Esophagus muscularis mucosa (tissue), 4 donors: ENCODE measurements at regions not wholly inside any gene's neighbourhood (a gene's known extent, or its start where the extent isn't known, plus 50 kb on each side); places are given as distances from the start of the nearest gene placed in this dataset.

Experiments used
- DNase-seq: peaks from one replicate; pipeline ENCODE4 v3.0.0-alpha.2; 2017; ENCODE audit errors: extremely low spot score
- H3K27ac ChIP-seq, 4 donors: fragments of 200-600 bp; sonication (generic); replicated peaks in 1 of 4; 1 replicate in 3 of 4; 2 replicates in 1 of 4; pipeline ENCODE4 v1.5.1; 2016 to 2019; ENCODE audit warnings: mild to moderate bottlenecking in 1 of 4
- H3K27me3 ChIP-seq, 4 donors: fragments of 200-600 bp; sonication (generic); one replicate each; pipeline versions ENCODE4 v1.5.1 to v1.6.0; 2016 to 2019
- H3K36me3 ChIP-seq, 4 donors: fragments of 200-600 bp; sonication (generic); one replicate each; pipeline ENCODE4 v1.5.1; 2016 to 2019
- H3K4me1 ChIP-seq, 4 donors: fragments of 200-600 bp; sonication (generic); one replicate each; pipeline ENCODE4 v1.5.1; 2016 to 2019
- H3K4me3 ChIP-seq, 4 donors: fragments of 200-600 bp; sonication (generic); 1 replicate in 2 of 4; 2 replicates in 2 of 4; pipeline ENCODE4 v1.5.1; 2016 to 2019; ENCODE audit warnings: mild to moderate bottlenecking in 4 of 4, moderate library complexity in 1 of 4
- H3K9me3 ChIP-seq, 4 donors: fragments of 200-600 bp; sonication (generic); 1 replicate in 3 of 4; 2 replicates in 1 of 4; pipeline ENCODE4 v1.5.1; 2016 to 2019
- EP300 ChIP-seq: sonication (generic); formaldehyde crosslinking; IDR thresholded peaks from one replicate; pipeline ENCODE4 v1.6.1; 2017; ENCODE audit warnings: antibody characterized with exemption
- POLR2A ChIP-seq: fragments of 450-650 bp; IDR thresholded peaks from one replicate; pipeline ENCODE4 v1.6.1; 2017; ENCODE audit warnings: antibody characterized with exemption, moderate library complexity, mild to moderate bottlenecking, low read depth
- POLR2AphosphoS5 ChIP-seq, 2 donors: sonication (generic); formaldehyde crosslinking; IDR thresholded peaks; one replicate each; pipeline ENCODE4 v1.6.1; 2017; ENCODE audit warnings: antibody characterized with exemption in 2 of 2
- WGBS: methylation state at CpG from one replicate; pipeline ENCODE4 v1.1.5; 2018; 5-methylcytosine and 5-hydroxymethylcytosine counted together
- intact Hi-C: fragments of 100-400 bp; cut with DNase I; formaldehyde crosslinking; loops from one replicate; pipeline ENCODE4 v1.15.1; 2023
- TF ChIP-seq, protein P1 (sequence below), 3 experiments: fragments of 200-600 bp in 2 of 3; fragments of 450-650 bp in 1 of 3; sonication (generic) in 2 of 3; IDR thresholded peaks; one replicate each; pipeline ENCODE4 v1.5.1; 2017 to 2019; ENCODE audit warnings: antibody characterized with exemption in 3 of 3, mild to moderate bottlenecking in 2 of 3, moderate library complexity in 1 of 3

DNA sequence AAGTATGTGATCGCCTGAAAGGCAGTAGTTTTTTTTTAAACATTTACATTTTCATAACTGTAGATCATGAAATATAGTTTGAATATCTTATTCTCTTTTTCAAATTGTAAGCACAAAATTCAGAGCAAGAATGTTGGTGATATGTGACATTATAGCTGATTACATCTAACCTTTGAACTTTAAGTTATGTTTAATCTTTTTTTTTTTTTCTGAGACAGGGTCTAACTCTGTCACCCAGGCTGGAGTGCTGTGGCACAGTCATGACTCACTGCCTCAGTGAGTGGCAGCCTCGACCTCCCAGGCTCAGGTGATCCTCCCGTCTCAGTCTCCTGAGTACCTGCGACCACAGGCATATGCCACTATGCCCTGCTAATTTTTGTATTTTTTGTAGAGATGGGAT lies 278.7 kb upstream of the NEBL start:
- Histone ChIP-seq H3K9me3 (peaks cover 0 to 16% (median 3%) of the 10 kb centered on the region in 4 donors), H3K27me3 (peaks cover 4 to 54% (median 14%) of the 10 kb centered on the region in 4 donors), H3K4me1 (peaks cover 14 to 24% (median 23%) of the 10 kb centered on the region in 4 donors), H3K36me3 (no peaks in the 10 kb centered on the region), H3K27ac (no peak overlapping the region), H3K4me3 (no peak overlapping the region)
- TF ChIP-seq, protein P1, sequence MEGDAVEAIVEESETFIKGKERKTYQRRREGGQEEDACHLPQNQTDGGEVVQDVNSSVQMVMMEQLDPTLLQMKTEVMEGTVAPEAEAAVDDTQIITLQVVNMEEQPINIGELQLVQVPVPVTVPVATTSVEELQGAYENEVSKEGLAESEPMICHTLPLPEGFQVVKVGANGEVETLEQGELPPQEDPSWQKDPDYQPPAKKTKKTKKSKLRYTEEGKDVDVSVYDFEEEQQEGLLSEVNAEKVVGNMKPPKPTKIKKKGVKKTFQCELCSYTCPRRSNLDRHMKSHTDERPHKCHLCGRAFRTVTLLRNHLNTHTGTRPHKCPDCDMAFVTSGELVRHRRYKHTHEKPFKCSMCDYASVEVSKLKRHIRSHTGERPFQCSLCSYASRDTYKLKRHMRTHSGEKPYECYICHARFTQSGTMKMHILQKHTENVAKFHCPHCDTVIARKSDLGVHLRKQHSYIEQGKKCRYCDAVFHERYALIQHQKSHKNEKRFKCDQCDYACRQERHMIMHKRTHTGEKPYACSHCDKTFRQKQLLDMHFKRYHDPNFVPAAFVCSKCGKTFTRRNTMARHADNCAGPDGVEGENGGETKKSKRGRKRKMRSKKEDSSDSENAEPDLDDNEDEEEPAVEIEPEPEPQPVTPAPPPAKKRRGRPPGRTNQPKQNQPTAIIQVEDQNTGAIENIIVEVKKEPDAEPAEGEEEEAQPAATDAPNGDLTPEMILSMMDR (IDR thresholded peaks at IDR 0.05): no peak
- TF ChIP-seq POLR2A (no peak), POLR2AphosphoS5 (IDR thresholded peaks at IDR 0.05) (no peak), EP300 (no peak)
- 94% methylated on average over 4 of the region's 4 CpGs for WGBS
- DNase-seq: no peak
- intact Hi-C loops: no loop called here

DNA sequence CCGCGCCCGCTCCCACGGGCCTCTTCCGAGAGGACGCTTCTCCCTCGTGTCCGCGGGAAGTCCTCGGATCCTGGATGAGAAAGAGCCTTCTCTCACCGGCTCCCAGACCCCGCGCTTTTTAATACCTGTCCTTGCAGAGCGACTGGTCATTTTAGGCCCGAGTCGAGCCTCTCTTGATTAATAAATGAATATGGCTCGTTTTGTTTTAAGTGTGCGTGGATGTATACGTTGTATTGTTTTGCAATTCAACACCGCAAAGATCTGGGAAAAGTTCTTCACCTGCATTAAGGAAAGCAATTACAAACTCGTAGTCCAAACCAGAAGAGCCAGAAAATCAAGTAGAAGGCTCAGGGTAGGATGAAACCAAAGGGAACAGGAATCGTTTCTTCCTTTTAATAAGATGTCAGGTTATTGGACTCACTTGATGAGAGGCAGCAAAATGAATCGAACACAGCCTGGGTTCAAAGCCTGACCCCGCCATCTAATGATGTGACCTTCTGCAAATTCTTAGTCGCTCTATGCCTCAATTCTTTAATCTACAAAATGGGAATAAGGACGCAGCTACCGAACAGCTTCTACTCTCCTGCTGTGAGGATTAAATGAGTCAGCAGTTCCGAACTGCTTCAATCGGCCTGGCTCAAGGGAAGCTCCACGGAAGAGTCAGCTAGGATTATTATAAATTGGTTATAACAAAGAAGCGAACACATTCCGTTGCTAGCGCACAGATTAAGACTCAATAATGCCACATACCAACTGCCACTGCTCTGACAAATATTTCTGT lies 277.8 kb upstream of the NEBL start:
- H3K27me3 ChIP-seq: peaks cover 4 to 54% (median 14%) of the 10 kb centered on the region in 4 donors
- H3K4me3 ChIP-seq: peak overlapping the region; percentile 51 to 64 (median 56)
- peaks cover 14 to 24% (median 23%) of the 10 kb centered on the region in 4 donors for H3K4me1 ChIP-seq
- TF ChIP-seq, protein P1 (IDR thresholded peaks at IDR 0.05): no peak
- TF ChIP-seq POLR2AphosphoS5 (IDR thresholded peaks at IDR 0.05) (no peak), EP300 (no peak), POLR2A (no peak)
- H3K36me3 ChIP-seq: no peaks in the 10 kb centered on the region
- DNase-seq: no peak
- 46% methylated on average over 31 of the region's 33 CpGs for WGBS
- intact Hi-C loops: no loop called here
- peaks cover 0 to 13% (median 2%) of the 10 kb centered on the region in 4 donors for H3K9me3 ChIP-seq
- peak overlapping the region in 1 of 4 donors; percentile 15 for H3K27ac ChIP-seq

DNA sequence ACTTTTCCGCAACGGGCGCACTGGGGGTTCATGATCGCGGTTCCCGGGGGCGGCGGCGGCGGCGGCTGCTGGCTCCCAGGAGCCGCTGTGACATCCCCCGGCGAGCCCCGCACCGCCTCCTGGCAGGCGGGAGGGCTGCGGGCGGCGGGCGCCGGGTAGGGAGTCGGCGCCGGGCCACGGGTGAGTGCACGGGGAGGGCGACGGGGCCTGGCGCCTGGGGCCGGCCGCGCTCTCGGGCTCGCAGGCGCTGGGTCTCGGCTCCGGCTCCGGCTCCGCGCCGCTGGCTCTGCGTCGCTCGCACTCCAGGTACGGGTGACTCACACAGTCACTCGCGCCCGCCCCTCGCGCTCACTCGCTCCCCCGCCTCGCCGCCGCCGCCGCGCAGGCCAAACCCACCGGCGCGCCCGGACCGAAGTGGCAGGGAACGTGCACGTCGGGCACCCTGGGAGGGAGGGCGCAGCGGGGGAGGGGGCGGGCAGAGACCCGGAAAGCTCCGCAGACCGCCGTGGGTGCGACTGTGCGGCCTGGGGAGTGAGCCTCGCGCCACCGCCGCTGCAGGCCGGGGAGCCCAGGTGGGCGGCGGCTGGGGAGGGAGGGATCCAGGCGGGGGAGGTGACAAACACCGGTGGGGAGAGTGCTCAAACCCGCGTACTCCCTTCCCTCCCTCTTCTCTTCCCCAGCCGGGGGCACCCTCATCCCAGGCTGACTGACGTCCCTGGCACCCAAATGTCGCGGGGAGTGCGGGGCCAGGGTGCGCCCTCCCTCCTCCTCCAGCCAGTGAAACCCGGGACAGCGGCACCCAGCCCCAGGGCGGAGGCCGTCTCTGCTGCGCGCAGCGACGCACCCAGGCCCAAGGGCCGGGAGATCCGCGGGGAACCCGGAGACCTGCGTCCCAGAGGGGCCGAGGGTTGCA lies 276.9 kb upstream of the NEBL start:
- DNase-seq: no peak
- intact Hi-C loops: no loop called here
- TF ChIP-seq, protein P1 (IDR thresholded peaks at IDR 0.05): no peak
- no peak for TF ChIP-seq POLR2AphosphoS5 (IDR thresholded peaks at IDR 0.05)
- TF ChIP-seq POLR2A: no peak
- Histone ChIP-seq H3K9me3 (peaks cover 0 to 4% (median 0%) of the 10 kb centered on the region in 4 donors), H3K4me3 (peak overlapping the region; percentile 51 to 64 (median 56)), H3K27me3 (peaks cover 4 to 54% (median 14%) of the 10 kb centered on the region in 4 donors), H3K36me3 (no peaks in the 10 kb centered on the region), H3K4me1 (peaks cover 14 to 24% (median 23%) of the 10 kb centered on the region in 4 donors), H3K27ac (peak overlapping the region in 1 of 4 donors; percentile 15)
- 0% methylated on average over 5 of the region's 107 CpGs for WGBS

DNA sequence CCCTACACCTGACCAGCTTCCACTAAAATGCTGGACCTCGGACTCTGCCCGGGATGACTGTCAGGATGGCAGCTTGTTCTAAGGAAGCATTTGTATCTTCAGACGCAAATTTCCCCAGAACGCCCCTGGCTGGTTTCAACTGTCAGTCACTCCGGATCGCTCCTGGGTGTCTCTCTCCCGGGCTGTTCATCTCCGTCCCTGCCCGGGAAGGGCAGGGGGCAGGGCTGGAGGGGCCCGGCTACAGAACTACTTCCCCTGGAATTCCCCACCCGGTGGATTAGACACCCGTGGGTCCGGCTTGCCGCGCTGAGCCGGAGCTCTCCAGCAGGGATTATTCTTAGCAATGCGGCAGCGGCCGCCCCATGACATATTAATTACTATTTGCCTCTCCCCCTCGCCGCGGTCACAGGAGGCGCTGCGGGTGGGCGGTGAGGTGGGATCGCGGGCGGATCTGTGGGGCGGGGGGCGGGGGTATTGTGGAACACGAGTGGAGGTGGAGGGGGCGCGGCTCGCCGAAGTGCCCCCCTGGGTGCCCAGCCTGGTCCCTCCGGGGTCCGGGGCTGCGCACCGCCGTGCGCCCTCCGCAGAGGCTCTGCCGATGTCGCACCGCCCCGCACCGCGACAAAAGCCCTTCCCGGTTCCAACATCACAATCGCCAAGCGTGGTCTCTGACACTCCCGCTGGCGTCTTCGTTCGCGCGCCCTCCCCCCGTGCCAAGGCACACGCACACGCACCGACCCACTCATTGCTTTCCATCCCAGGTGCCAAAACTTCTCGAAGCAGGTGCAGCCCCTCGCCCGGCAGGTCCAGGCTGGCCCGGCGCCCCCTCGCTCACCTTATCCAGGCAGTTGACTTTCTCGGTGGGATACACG lies 276.1 kb upstream of the NEBL start:
- Histone ChIP-seq H3K27ac (no peak overlapping the region), H3K9me3 (no peaks in the 10 kb centered on the region), H3K4me1 (peaks cover 14 to 24% (median 23%) of the 10 kb centered on the region in 4 donors), H3K36me3 (no peaks in the 10 kb centered on the region), H3K27me3 (peaks cover 4 to 53% (median 14%) of the 10 kb centered on the region in 4 donors), H3K4me3 (peak overlapping the region; percentile 51 to 64 (median 56))
- intact Hi-C loops: no loop called here
- TF ChIP-seq, protein P1 (IDR thresholded peaks at IDR 0.05): no peak
- TF ChIP-seq POLR2AphosphoS5 (IDR thresholded peaks at IDR 0.05): no peak
- no peak for TF ChIP-seq POLR2A
- TF ChIP-seq EP300: no peak
- DNase-seq: no peak
- 1% methylated on average over 36 of the region's 69 CpGs for WGBS
